Fibroblast of skin of abdomen (primary cell): ENCODE measurements at regions not wholly inside any gene's neighbourhood (a gene's known extent, or its start where the extent isn't known, plus 50 kb on each side); places are given as distances from the start of the nearest gene placed in this dataset.

Experiments
- DNase-seq: peaks from one replicate; pipeline ENCODE4 v3.0.0-alpha.2; 2013

- DNase-seq, result no peak
Observed at GRCh38 chr20:57840504-57841296, 130.9 kb upstream of the PMEPA1 start.

DNA sequence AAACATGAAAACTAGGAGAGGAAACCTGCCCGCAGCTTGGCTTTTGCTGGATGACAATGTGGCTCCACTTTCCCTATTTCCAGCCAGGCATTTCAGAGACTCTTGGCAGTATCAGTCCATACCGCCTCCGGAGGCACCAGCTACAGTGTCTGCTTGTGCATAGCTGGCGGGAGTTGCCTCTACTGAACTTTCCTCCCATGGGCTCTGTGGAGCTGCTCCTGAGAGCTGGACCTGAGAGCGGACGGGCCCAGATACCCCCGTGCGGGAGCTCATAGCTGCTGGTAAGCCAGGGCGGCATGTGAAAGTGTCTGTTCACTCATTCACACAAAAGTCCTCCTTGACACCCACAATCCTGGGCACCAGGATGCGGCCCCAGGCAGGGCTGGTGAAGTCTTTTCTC lies 130.3 kb upstream of the PMEPA1 start:
- DNase-seq, result no peak

- DNase-seq, result peak; percentile 98
Observed at GRCh38 chr20:57838670-57839151, 128.9 kb upstream of the PMEPA1 start.

- DNase-seq, result no peak
Observed at GRCh38 chr20:57837208-57838035, 127.6 kb upstream of the PMEPA1 start.

DNA sequence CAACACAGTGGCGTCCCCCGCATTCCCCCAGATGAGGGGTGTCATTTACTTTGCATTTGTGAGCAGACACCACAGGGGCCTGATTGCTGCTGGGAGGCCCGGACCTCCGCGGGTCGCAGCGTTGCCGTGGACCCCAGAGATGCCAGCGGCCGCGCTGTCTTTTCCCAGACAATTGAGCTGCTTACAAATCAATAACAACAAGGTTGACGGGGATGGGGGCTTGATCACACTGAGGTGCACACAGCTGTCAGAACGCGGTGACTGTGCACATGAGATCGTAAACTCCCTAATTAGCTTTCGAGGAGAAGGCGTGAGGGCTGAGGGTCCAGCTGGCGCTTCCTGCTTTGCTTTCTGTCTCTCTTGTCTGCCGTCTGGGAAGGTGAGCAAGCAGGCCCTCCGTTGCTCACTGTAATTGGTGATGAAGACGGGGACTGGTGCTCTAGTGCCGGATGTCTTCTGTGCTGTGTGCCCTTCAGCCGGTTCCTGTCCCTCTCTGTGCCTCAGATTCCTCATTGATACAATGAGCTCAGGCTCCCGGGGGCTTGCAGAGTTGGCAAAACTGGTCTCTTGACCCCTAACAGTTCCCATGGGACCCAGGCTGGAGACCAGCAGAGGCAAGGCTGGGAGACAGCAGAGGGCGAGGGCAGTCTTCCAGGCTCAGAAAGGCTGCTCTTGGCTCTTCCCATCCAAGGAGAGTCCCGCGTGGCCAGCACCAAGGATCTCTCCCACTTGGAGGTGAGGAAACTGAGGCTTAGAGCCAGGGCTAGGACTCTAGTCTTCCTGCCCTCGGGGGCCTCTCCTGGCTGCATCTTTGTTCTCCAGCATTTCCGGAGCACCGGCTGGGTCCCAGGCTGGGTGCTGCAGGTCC lies 126.0 kb upstream of the PMEPA1 start:
- no peak for DNase-seq

GRCh38 chr20:57835074-57835452 lies 125.2 kb upstream of the PMEPA1 start:
- no peak for DNase-seq

DNA sequence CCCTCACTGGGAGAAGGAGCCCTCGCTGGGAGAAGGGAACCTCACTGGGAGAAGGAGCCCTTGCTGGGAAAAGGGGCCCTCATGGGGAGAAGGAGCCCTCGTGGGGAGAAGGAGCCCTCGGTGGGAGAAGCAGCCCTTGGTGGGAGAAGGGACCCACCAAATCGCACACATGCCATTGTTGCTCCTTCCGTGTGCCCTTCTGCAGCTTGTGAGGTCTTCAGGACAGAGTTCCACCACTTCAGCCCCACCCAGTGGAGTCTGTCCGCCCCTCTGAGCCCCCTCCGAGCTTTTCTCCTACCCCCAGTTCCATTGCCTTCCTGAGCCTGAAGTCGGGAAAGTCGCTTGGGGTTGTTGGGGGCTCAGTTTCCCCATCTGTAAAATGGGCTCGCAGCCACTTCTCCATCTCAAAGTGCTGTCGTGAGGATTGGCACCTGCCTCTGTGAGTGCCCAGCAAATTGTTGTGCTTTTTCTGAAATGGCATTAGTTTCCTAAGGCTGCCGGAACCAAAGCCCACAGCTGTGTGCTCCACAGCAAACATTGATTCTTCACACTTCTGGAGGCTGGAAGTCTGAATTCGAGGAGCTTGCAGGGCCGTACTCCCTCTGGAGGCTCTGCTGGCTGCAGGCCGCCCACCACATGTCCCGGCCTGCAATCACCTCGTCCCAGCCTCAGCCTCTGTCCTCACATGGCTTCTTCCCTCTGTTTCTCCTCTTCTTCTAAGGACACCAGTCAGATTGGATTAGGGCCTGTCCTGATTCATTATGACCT lies 124.7 kb upstream of the PMEPA1 start:
- DNase-seq, result no peak

GRCh38 chr20:57831993-57832585 lies 122.3 kb upstream of the PMEPA1 start:
- DNase-seq, result no peak

- no peak for DNase-seq
Observed at GRCh38 chr20:57831326-57831992, 121.6 kb upstream of the PMEPA1 start.

GRCh38 chr20:57830515-57830895 lies 120.7 kb upstream of the PMEPA1 start:
- DNase-seq, result no peak

GRCh38 chr20:57829805-57830514 lies 120.1 kb upstream of the PMEPA1 start:
- no peak for DNase-seq

DNA sequence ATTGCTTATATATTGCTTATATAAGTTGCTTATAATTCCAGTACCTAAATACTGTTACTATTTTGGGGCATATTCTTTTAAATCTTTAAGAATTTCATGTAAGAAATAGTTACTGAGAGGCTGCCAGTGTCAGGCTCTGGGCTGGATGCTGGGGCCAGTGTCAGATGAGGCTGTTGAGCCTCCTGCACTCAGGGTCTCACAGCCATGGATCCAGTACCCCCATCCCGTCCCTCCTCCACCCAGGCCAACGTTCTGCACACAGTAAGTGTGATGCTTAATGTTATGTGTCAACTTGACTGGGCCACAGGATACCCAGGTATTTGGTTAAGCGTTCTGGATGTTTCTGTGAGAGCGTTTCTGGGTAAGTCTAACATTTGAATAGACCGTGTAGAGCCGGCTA lies 119.5 kb upstream of the PMEPA1 start:
- no peak for DNase-seq

DNA sequence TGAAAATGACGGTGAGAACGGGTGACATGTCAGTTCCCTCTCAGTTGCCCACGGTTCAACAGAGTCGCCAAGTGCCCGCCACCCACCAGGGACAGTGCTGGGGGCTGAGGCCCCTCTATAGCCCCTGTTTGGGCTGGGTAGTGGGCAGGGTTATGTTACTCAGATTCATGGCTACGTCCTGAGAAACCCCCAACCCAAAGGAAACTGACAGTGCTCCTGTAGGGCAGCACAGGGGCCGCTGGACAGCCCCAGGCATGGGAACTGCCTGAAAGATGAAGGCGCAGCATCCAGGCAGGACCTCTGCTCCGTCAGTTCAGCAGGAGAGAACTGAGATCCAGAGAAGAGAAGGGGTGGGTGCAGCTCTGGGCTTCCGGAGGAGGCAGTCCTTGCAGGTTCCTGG lies 118.9 kb upstream of the PMEPA1 start:
- no peak for DNase-seq

DNA sequence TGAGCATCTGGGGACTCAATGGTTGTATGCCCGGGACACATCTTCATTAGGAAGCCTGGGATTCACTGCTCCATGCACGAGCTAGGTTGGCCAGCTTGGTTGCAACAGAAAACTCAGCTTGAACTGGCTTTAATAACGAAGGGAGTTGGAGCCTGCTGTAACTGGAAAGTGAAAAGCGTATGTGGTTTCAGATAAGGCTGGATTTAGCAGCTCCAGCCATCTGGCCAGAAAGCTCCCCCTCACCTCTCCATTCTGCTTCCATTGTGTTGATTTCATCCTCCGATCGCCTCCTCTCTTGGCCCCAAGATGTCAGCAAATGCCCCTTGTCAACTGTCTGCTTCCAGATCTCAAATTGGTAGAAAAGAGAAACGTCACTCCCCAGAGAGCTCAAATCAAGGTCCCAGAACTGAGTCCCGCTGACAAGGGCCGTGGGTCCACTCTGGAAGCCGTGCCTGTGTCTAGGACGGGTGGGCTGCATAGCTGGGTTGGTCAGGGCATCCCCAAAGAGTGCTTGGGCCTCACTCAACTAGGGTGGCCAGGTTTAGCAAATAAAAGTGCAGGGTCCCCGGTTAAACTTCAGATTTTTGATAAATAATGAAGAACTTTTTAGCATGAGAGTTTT lies 117.0 kb upstream of the PMEPA1 start:
- DNase-seq, result no peak

DNA sequence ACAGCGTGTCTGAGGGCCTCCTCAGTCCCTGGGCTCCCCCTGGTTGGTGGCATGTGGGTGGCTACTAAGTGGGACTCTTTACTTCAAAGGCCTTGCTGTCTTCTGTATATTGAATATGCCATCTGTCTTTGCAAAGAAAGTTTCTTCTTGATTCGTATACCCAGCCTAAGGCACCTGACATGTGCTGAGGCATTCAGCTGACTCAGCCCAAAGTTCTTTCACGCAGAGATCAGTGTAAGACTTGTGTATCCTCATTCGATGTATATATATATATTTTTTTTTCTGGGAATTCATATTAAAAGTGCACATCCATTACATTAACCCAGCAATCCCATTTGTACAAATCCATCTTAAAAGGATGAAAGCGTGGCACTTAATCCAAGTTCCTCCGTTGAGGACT lies 115.1 kb upstream of the PMEPA1 start:
- no peak for DNase-seq

- no peak for DNase-seq
Observed at GRCh38 chr20:57821935-57822334, 112.1 kb upstream of the PMEPA1 start.

- no peak for DNase-seq
Observed at GRCh38 chr20:57819691-57820380, 110.0 kb upstream of the PMEPA1 start.

GRCh38 chr20:57819291-57819690 lies 109.5 kb upstream of the PMEPA1 start:
- DNase-seq, result no peak
